ENCODE measurements at regions not wholly inside any gene's neighbourhood (a gene's known extent, or its start where the extent isn't known, plus 50 kb on each side); places are given as distances from the start of the nearest gene placed in this dataset.

DNA sequence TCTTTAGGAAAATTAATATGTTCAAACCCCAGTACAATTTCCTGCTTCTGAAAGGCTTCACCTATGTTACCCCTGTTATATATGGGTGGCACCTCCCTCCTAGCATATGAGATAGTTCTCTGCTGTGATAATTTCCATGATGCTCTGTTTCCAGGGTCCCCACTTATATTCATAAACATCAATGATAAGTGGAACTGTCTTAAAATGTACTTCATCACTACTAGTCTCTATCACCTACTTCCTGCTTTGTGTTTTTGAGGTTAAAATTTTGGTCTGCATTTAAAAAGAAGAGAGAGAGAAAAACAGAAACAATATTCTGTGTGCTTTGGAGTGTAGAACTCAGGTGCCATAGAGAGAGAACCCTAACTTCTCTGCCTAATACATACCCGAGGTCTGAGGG, 234.7 kb downstream of the HTR1A start:
- no peaks in the 10 kb centered on the region for H3K4me1 ChIP-seq
- H3K27ac ChIP-seq, result no peak overlapping the region
- no peaks in the 10 kb centered on the region for H3K36me3 ChIP-seq
- H3K27me3 ChIP-seq, result no peaks in the 10 kb centered on the region
- no peaks in the 10 kb centered on the region for H3K9me3 ChIP-seq
- no peak for DNase-seq
- TF ChIP-seq POLR2A (IDR thresholded peaks at IDR 0.05), result no peak
- TF ChIP-seq, protein P1, sequence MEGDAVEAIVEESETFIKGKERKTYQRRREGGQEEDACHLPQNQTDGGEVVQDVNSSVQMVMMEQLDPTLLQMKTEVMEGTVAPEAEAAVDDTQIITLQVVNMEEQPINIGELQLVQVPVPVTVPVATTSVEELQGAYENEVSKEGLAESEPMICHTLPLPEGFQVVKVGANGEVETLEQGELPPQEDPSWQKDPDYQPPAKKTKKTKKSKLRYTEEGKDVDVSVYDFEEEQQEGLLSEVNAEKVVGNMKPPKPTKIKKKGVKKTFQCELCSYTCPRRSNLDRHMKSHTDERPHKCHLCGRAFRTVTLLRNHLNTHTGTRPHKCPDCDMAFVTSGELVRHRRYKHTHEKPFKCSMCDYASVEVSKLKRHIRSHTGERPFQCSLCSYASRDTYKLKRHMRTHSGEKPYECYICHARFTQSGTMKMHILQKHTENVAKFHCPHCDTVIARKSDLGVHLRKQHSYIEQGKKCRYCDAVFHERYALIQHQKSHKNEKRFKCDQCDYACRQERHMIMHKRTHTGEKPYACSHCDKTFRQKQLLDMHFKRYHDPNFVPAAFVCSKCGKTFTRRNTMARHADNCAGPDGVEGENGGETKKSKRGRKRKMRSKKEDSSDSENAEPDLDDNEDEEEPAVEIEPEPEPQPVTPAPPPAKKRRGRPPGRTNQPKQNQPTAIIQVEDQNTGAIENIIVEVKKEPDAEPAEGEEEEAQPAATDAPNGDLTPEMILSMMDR (IDR thresholded peaks at IDR 0.05), result no peak
- no peak overlapping the region for H3K4me3 ChIP-seq

DNA sequence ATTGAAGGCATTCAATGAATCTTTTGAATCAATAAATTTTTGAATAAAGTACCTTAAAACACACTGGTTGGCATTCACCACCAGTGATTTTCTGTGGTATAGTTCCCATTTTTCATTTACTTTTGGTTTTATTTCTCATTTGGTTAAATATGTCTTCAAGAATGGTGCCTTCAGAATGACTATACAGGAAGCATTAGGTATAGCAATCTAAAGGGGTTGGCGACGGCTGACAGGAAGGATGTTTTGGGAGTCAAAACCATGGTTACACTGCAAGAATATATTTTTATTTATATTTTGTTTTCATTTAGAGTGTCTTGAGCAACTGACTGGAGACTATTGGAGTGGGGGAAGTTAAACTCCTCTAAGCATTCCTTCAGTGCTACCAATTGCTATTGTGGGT, 235.7 kb downstream of the HTR1A start:
- no peaks in the 10 kb centered on the region for H3K27me3 ChIP-seq
- H3K36me3 ChIP-seq, result no peaks in the 10 kb centered on the region
- H3K9me3 ChIP-seq, result peaks cover 0 to 4% (median 0%) of the 10 kb centered on the region in 4 donors
- DNase-seq, result no peak
- H3K27ac ChIP-seq, result no peak overlapping the region
- H3K4me3 ChIP-seq, result no peak overlapping the region
- no peaks in the 10 kb centered on the region for H3K4me1 ChIP-seq
- TF ChIP-seq POLR2A (IDR thresholded peaks at IDR 0.05), result no peak
- TF ChIP-seq, protein P1 (IDR thresholded peaks at IDR 0.05), result no peak

GRCh38 chr5:63719147-63719546, 243.1 kb downstream of the HTR1A start:
- Histone ChIP-seq H3K27me3 (no peaks in the 10 kb centered on the region), H3K27ac (no peak overlapping the region), H3K36me3 (no peaks in the 10 kb centered on the region), H3K9me3 (peaks cover 0 to 4% (median 0%) of the 10 kb centered on the region in 4 donors), H3K4me1 (no peaks in the 10 kb centered on the region), H3K4me3 (no peak overlapping the region)
- no peak for DNase-seq
- no peak for TF ChIP-seq POLR2A (IDR thresholded peaks at IDR 0.05)
- TF ChIP-seq, protein P1 (IDR thresholded peaks at IDR 0.05), result no peak

- H3K4me1 ChIP-seq, result no peaks in the 10 kb centered on the region
- H3K9me3 ChIP-seq, result no peaks in the 10 kb centered on the region
- no peak overlapping the region for H3K27ac ChIP-seq
- no peak for TF ChIP-seq POLR2A (IDR thresholded peaks at IDR 0.05)
- TF ChIP-seq, protein P1 (IDR thresholded peaks at IDR 0.05), result no peak
- no peaks in the 10 kb centered on the region for H3K36me3 ChIP-seq
- H3K4me3 ChIP-seq, result no peak overlapping the region
- no peaks in the 10 kb centered on the region for H3K27me3 ChIP-seq
- DNase-seq, result no peak
Measured at GRCh38 chr5:63700241-63700640, 262.0 kb downstream of the HTR1A start.

GRCh38 chr5:63697811-63698210, 264.4 kb downstream of the HTR1A start:
- Histone ChIP-seq H3K9me3 (no peaks in the 10 kb centered on the region), H3K4me1 (no peaks in the 10 kb centered on the region), H3K27ac (no peak overlapping the region), H3K27me3 (no peaks in the 10 kb centered on the region), H3K36me3 (no peaks in the 10 kb centered on the region), H3K4me3 (no peak overlapping the region)
- TF ChIP-seq, protein P1 (IDR thresholded peaks at IDR 0.05), result no peak
- no peak for TF ChIP-seq POLR2A (IDR thresholded peaks at IDR 0.05)
- DNase-seq, result no peak

- Histone ChIP-seq H3K4me3 (no peak overlapping the region), H3K27me3 (no peaks in the 10 kb centered on the region), H3K27ac (no peak overlapping the region), H3K36me3 (no peaks in the 10 kb centered on the region), H3K4me1 (no peaks in the 10 kb centered on the region), H3K9me3 (no peaks in the 10 kb centered on the region)
- DNase-seq, result no peak
- no peak for TF ChIP-seq POLR2A (IDR thresholded peaks at IDR 0.05)
- TF ChIP-seq, protein P1 (IDR thresholded peaks at IDR 0.05), result no peak
Measured at GRCh38 chr5:63690546-63690945, 271.7 kb downstream of the HTR1A start.

Data from Peyer's patch (tissue), 4 donors.